ENCODE measurements at regions not wholly inside any gene's neighbourhood (a gene's known extent, or its start where the extent isn't known, plus 50 kb on each side); places are given as distances from the start of the nearest gene placed in this dataset.
A peak's percentile ranks its signal among the peaks of the same experiment; 100 is the strongest.

DNA sequence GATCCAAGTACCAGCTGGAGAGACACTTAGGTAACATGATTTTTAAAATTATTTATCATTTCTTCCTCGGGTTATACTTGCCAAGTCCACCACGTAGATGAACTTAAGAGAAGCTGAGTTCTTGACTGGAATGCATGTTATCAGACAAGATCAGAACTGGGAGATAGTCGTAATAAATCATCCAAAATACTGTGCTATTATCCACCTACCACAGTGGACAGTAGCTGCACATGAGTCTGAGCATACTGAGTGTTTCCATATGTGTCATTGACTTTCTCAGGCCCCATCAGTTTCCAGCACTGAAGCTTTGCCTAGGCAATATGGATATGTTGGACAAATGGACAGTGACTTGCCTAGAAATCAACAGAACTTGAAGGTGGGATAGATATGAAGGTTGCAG, 77.9 kb upstream of the RRP15 start:
- Histone ChIP-seq H3K4me1 (ENCODE audit: insufficient read depth, low read length) (no peaks in the 10 kb centered on the region), H3K27me3 (ENCODE audit: insufficient read depth, low read length, poor library complexity, severe bottlenecking) (no peaks in the 10 kb centered on the region), H3K9me3 (ENCODE audit: low read length) (no peaks in the 10 kb centered on the region), H3K36me3 (ENCODE audit: insufficient read depth, low read length) (no peaks in the 10 kb centered on the region), H3K27ac (ENCODE audit: low read depth, low read length) (no peak overlapping the region), H3K4me3 (ENCODE audit: low read length) (no peak overlapping the region)
- H3K27ac Mint-ChIP-seq = no peak overlapping the region
- H3K36me3 Mint-ChIP-seq = no peaks in the 10 kb centered on the region
- no peak overlapping the region for H3K4me3 Mint-ChIP-seq
- H3K27me3 Mint-ChIP-seq = peaks cover 3 to 10% of the 10 kb centered on the region in 2 donors
- peaks cover 0 to 8% (median 0%) of the 10 kb centered on the region in 5 donors for H3K9me3 Mint-ChIP-seq
- DNase-seq = no peak
- no peaks in the 10 kb centered on the region for H3K4me1 Mint-ChIP-seq
- ChIA-PET POLR2A (no interaction called here), CTCF (no interaction called here)

DNA sequence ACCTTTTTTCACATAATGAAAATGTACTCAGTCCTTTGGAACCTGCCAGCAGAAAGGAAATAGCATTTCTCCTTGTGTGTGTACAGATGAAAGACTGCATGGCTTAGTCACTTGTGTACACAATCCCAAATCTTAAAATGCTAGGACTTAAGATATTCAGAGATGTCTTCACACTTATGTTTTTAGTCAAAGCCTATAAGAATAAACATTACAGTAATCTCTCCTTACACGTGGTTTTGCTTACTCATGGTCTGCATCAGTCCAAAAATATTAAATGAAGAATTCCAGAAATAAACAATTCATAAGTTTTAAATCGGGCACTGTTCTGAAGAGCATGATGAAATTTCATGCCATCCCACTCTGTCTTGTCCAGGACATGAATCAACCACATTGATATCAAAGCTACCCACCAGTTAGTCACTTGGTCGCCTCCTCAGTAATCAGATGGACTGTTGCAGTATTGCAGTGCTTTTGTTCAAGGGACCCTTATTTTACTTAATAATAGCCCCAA, 75.7 kb upstream of the RRP15 start:
- no peaks in the 10 kb centered on the region for H3K36me3 Mint-ChIP-seq
- H3K4me3 Mint-ChIP-seq = no peak overlapping the region
- no peak overlapping the region for H3K27ac Mint-ChIP-seq
- peaks cover 1 to 14% of the 10 kb centered on the region in 2 donors for H3K27me3 Mint-ChIP-seq
- no peaks in the 10 kb centered on the region for H3K4me1 ChIP-seq (ENCODE audit: insufficient read depth, low read length)
- H3K36me3 ChIP-seq (ENCODE audit: insufficient read depth, low read length) = no peaks in the 10 kb centered on the region
- DNase-seq = no peak
- no peaks in the 10 kb centered on the region for H3K9me3 ChIP-seq (ENCODE audit: low read length)
- CTCF ChIA-PET = no interaction called here
- no peaks in the 10 kb centered on the region for H3K4me1 Mint-ChIP-seq
- no peak overlapping the region for H3K4me3 ChIP-seq (ENCODE audit: low read length)
- no peaks in the 10 kb centered on the region for H3K27me3 ChIP-seq (ENCODE audit: insufficient read depth, low read length, poor library complexity, severe bottlenecking)
- H3K9me3 Mint-ChIP-seq = peaks cover 0 to 2% (median 0%) of the 10 kb centered on the region in 5 donors
- POLR2A ChIA-PET = no interaction called here
- no peak overlapping the region for H3K27ac ChIP-seq (ENCODE audit: low read depth, low read length)

DNA sequence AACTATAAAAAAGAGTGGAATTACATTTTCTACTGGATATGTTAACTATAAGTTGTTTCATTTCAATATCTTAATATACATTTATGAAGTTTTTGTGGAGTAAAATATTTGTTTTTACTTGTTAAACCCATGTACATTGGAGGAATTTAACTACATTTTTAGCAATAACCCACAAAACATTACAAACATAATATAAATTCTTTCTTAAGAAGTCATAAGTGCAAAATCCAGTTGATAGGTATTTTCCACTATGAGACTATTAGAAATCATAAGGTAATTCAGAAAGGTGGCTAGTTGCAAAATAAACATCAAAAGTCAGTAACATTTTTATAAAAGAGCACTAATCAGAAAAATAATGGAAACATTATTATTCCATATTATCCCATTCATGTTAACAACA, 73.9 kb upstream of the RRP15 start:
- no peak for DNase-seq
- ChIA-PET POLR2A (no interaction called here), CTCF (no interaction called here)
- H3K27me3 ChIP-seq (ENCODE audit: insufficient read depth, low read length, poor library complexity, severe bottlenecking) = no peaks in the 10 kb centered on the region
- H3K36me3 ChIP-seq (ENCODE audit: insufficient read depth, low read length) = no peaks in the 10 kb centered on the region
- H3K4me3 ChIP-seq (ENCODE audit: low read length) = no peak overlapping the region
- Mint-ChIP-seq H3K27ac (no peak overlapping the region), H3K36me3 (no peaks in the 10 kb centered on the region), H3K9me3 (peaks cover 0 to 2% (median 0%) of the 10 kb centered on the region in 5 donors), H3K4me1 (no peaks in the 10 kb centered on the region), H3K4me3 (no peak overlapping the region), H3K27me3 (peaks cover 1 to 17% of the 10 kb centered on the region in 2 donors)
- H3K27ac ChIP-seq (ENCODE audit: low read depth, low read length) = no peak overlapping the region
- H3K4me1 ChIP-seq (ENCODE audit: insufficient read depth, low read length) = no peaks in the 10 kb centered on the region
- no peaks in the 10 kb centered on the region for H3K9me3 ChIP-seq (ENCODE audit: low read length)

DNA sequence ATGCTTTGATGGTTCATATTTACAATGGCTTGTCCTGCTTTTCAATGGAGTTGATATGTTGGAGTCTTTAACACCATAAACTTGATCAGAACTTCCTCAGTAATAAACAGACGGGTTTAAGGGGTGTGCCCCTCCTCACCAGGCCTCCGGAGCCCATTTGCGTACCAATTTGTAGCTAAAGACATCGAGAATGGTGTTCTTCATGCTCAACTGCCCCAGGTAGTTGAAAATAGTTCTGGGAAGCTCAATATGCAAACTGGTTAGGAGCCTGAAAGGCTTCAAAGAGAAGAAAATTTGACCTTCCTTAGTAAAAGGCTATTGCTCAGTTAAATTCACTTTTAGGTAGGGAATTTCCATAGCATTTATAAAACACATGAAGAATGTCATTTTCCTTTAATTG, 68.1 kb upstream of the RRP15 start:
- no peak overlapping the region for H3K4me3 ChIP-seq (ENCODE audit: low read length)
- no peak overlapping the region for H3K27ac ChIP-seq (ENCODE audit: low read depth, low read length)
- Mint-ChIP-seq H3K4me1 (no peaks in the 10 kb centered on the region), H3K27ac (no peak overlapping the region), H3K36me3 (no peaks in the 10 kb centered on the region), H3K4me3 (no peak overlapping the region), H3K9me3 (peaks cover 0 to 2% (median 0%) of the 10 kb centered on the region in 5 donors), H3K27me3 (peaks cover 4 to 14% of the 10 kb centered on the region in 2 donors)
- no peaks in the 10 kb centered on the region for H3K36me3 ChIP-seq (ENCODE audit: insufficient read depth, low read length)
- no peaks in the 10 kb centered on the region for H3K9me3 ChIP-seq (ENCODE audit: low read length)
- CTCF ChIA-PET = no interaction called here
- no peaks in the 10 kb centered on the region for H3K4me1 ChIP-seq (ENCODE audit: insufficient read depth, low read length)
- POLR2A ChIA-PET = no interaction called here
- H3K27me3 ChIP-seq (ENCODE audit: insufficient read depth, low read length, poor library complexity, severe bottlenecking) = no peaks in the 10 kb centered on the region
- DNase-seq = no peak

DNA sequence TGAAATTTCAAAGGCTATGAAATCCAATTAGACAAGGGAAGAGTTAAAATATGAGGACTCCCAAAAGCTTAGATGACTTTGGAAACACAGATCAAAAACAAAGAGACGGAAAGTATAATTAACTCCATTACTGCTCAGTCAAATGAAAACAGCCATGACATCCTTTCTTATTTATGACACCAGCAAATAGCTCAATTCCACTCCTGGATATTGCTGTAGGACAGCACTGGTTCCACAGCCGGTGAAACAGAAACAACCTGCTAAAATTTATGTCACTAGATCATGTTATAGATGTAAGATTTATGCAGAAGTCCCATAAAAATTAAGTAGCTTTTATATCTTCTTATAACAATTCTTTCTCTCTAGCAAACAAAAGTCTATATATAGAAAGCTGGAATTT, 65.6 kb upstream of the RRP15 start:
- POLR2A ChIA-PET = no interaction called here
- Histone ChIP-seq H3K36me3 (ENCODE audit: insufficient read depth, low read length) (no peaks in the 10 kb centered on the region), H3K4me3 (ENCODE audit: low read length) (no peak overlapping the region), H3K4me1 (ENCODE audit: insufficient read depth, low read length) (no peaks in the 10 kb centered on the region), H3K27ac (ENCODE audit: low read depth, low read length) (no peak overlapping the region), H3K27me3 (ENCODE audit: insufficient read depth, low read length, poor library complexity, severe bottlenecking) (no peaks in the 10 kb centered on the region), H3K9me3 (ENCODE audit: low read length) (no peaks in the 10 kb centered on the region)
- CTCF ChIA-PET = no interaction called here
- Mint-ChIP-seq H3K4me1 (no peaks in the 10 kb centered on the region), H3K4me3 (no peak overlapping the region), H3K9me3 (peaks cover 0 to 2% (median 0%) of the 10 kb centered on the region in 5 donors), H3K36me3 (no peaks in the 10 kb centered on the region), H3K27ac (no peak overlapping the region), H3K27me3 (peaks cover 4 to 10% of the 10 kb centered on the region in 2 donors)
- no peak for DNase-seq

DNA sequence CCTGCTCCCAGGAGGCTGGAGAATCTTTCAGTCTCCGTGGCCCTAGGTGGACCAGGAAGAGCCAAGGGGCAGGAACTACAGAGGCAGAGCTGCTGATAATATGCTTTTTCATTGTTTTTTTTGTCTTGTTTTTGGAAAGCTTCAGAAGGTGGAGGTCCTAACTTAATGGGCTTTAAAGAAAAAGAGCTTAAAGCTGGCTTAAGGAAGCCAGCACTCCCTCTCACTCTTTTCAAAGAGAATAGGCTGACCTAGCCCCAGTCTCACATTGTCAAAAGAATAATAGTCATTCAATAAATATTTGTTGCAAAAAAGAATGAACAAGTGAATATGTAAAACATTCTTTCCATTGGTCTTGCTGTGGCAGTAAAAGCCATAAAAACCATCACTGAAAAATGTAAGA, 61.0 kb upstream of the RRP15 start:
- Histone ChIP-seq H3K4me1 (ENCODE audit: insufficient read depth, low read length) (no peaks in the 10 kb centered on the region), H3K36me3 (ENCODE audit: insufficient read depth, low read length) (no peaks in the 10 kb centered on the region), H3K9me3 (ENCODE audit: low read length) (no peaks in the 10 kb centered on the region), H3K27ac (ENCODE audit: low read depth, low read length) (no peak overlapping the region), H3K4me3 (ENCODE audit: low read length) (no peak overlapping the region), H3K27me3 (ENCODE audit: insufficient read depth, low read length, poor library complexity, severe bottlenecking) (no peaks in the 10 kb centered on the region)
- peak overlapping the region in 1 of 8 donors; percentile 15 for H3K27ac Mint-ChIP-seq
- H3K4me1 Mint-ChIP-seq = no peaks in the 10 kb centered on the region
- H3K36me3 Mint-ChIP-seq = no peaks in the 10 kb centered on the region
- H3K4me3 Mint-ChIP-seq = no peak overlapping the region
- DNase-seq = no peak
- no peaks in the 10 kb centered on the region for H3K27me3 Mint-ChIP-seq
- H3K9me3 Mint-ChIP-seq = no peaks in the 10 kb centered on the region
- CTCF ChIA-PET = no interaction called here
- POLR2A ChIA-PET = no interaction called here

DNA sequence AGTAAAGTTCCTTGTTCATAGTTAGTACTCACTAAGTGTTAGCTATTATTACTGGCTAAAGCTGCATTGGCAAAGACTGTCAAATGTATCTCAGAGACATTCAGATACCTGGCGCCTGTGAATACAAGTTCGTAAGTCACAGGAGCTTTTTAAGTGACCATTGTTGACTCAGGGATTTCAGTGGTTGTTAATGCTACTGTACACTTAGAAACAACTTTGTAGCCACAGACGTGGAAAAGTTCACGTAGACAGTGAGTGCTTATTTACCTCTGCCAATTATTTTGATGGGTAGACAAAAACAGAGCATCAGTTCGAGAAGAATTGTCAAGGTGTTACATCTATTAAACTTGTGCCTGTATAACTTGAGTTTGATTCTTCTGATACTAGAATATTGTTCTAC, 59.1 kb upstream of the RRP15 start:
- Histone ChIP-seq H3K27me3 (ENCODE audit: insufficient read depth, low read length, poor library complexity, severe bottlenecking) (no peaks in the 10 kb centered on the region), H3K27ac (ENCODE audit: low read depth, low read length) (no peak overlapping the region), H3K36me3 (ENCODE audit: insufficient read depth, low read length) (no peaks in the 10 kb centered on the region), H3K4me1 (ENCODE audit: insufficient read depth, low read length) (no peaks in the 10 kb centered on the region), H3K9me3 (ENCODE audit: low read length) (no peaks in the 10 kb centered on the region), H3K4me3 (ENCODE audit: low read length) (no peak overlapping the region)
- no peaks in the 10 kb centered on the region for H3K9me3 Mint-ChIP-seq
- no peak overlapping the region for H3K27ac Mint-ChIP-seq
- no peaks in the 10 kb centered on the region for H3K4me1 Mint-ChIP-seq
- ChIA-PET CTCF (no interaction called here), POLR2A (no interaction called here)
- H3K36me3 Mint-ChIP-seq = no peaks in the 10 kb centered on the region
- H3K4me3 Mint-ChIP-seq = no peak overlapping the region
- DNase-seq = no peak
- H3K27me3 Mint-ChIP-seq = no peaks in the 10 kb centered on the region

All from CD8-positive, alpha-beta memory T cell (primary cell).